ENCODE measurements at regions not wholly inside any gene's neighbourhood (a gene's known extent, or its start where the extent isn't known, plus 50 kb on each side); places are given as distances from the start of the nearest gene placed in this dataset.
A peak's percentile ranks its signal among the peaks of the same experiment; 100 is the strongest.

DNA sequence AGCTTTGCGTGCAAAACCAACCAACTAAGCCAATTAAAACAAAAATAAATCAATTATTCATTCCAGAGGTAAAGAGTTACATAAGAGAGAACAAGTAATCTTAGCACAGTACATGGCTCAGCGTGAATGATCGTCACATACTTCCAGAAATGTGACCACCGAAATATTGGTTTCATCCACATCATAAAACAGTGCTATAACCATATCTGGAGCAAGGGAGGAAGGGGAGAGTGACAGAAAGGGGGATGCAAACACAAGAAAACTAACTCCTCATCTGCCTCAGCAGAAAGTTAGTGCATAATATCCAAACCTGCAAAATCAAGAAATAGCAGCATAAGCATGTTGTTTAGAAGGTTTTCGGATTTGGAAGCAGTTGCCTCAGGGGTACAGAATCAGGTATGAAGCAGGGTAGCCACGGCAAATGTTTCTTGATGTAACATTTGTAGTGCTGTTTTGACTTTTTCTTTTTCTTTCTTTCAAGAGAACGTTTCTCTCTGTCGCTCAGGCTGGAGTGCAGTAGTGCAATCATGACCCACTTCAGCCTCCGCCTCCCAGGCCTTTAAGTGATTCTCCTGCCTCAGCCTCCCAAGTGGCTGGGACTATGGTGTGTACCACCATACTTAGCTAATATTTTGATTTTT is 93.9 kb upstream of the EGLN3 start:
- no peak for DNase-seq (ENCODE audit: low read depth in 2 of 2)

DNA sequence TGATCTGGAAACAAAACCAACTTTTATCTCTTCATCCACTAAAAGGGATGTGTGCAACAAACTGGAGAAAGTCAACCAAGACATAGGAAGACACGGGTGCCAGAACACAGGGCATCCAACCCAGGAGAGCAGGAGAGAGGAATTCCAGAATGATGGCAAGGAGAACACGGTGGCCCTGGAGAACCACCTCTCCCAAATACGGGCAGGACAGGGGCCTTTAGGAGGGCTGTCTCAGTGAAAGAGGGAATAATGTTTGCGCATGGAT is 93.4 kb upstream of the EGLN3 start:
- no peak for DNase-seq (ENCODE audit: low read depth in 2 of 2)

GRCh38 chr14:34043627-34044372 is 92.9 kb upstream of the EGLN3 start:
- peak; percentile 56 to 63 for DNase-seq (ENCODE audit: low read depth in 2 of 2)

DNA sequence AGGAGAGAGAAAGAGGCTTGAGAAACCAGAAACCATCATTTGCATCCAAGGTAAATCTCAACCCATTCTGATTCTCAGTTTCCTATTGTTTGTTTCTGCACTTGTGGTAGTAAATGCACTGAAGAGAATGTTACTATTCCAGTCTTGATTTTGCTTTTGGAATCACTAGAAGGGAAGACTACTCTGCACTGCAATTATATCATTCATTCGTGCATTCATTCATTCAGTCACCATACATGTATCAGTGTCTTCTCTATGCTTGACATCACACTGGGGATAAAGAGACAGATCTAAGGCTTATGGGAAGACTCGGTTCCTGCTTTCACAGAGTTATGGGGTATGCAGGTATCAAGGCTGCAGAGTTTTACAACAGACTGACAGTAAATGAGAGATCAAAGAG is 90.3 kb upstream of the EGLN3 start:
- DNase-seq (ENCODE audit: low read depth in 2 of 2): no peak

DNA sequence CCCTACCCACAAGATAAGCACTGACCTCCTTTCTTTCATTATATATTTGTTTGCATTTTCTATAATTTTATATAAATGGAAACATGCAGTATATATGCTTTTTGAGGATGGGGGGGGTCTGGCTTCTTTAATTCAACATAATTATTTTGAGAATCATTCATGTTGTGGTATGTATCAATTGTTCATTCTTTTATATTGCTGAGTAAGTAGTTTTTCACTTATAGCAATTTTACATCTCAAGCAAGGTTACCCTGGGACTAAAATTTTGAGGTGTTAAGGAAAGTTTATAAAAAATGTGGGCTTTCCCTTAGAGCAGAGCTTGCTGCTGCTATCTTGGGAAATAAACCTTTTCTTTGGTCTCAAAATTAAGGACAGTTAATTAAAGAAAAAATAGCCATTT is 89.9 kb upstream of the EGLN3 start:
- DNase-seq (ENCODE audit: low read depth in 2 of 2): no peak

DNA sequence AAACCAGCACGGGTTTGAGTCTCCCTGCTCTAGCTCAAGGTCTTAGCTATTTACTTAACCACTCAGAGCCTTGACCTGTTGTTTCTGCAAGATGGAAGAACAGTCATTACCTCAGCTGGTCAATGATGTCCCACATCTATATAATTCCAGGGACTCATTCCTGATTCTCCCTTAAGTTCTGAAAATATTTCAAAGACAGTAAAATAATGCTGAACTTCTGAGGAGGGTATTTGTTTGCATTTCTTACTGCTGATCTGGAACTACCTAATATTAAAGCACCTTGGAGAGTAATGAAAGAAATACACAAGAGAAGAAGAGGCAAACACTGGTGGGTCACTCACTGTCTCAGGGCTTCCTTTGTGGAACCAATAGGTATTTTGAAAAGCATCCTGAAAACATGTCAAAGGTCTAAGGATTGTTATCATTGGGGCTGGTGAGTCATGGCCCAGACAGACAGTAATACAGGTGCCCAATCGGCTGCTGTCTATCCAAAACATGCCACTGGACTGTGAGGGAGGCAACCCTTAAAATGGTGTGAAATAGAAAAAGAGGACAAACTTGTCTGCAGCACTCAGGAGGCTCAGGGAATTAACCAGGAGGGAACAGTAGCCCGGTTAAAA is 88.7 kb upstream of the EGLN3 start:
- no peak for DNase-seq (ENCODE audit: low read depth in 2 of 2)

DNA sequence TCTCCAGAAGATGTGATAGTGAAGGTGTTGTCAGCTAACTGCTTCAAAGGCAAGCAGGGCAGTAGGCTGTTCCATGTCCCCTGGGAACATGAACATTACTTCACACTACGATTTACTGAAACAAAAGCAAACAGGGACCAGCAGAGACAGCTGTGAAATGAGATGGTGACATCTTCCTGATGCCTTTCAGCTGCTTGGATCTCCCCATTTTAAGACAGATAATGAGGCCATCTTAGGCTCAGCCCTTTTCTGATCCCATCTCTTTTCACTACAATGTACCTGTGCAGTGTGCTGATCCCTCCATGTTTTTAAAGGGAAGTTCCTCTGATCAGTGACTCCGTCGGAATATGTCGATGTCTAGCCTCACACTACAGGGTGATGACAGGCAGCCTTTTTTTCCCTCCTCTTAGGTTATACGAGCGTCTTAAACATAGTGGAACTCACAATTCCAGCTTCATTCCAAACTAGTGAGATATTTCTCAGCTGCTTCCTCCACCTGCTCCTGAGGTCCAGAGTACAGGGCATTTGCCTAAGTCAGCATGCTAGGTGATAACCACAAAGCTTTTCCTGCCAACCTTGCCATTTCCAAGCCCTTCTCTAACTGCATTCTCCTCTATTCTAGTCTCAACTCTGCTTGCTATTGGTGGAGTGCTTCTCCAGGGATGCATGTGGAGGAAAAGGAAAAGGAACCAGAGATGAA is 87.6 kb upstream of the EGLN3 start:
- no peak for DNase-seq (ENCODE audit: low read depth in 2 of 2)

DNA sequence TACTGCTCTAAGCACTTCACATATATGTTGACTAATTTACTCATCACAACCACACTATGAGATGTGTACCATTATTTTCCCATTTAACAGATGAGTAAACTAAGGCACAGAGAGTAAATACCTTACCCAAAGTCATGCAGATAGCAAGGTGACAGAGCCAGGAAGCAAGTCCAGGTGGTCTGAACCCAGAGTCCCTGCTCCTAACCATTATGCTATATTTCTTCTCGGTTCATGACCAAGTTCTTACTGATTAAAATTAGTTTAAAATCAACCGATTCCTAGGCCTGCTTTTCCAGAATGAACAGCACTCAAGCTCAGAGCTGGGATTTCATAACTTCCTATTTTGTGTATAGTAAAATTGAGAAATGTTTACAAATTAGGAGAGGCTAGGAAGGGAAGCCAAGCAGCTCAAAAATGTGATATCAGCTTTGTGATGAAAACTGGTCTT is 85.5 kb upstream of the EGLN3 start:
- DNase-seq (ENCODE audit: low read depth in 2 of 2): no peak

- no peak for DNase-seq (ENCODE audit: low read depth in 2 of 2)
These were observed 85.0 kb upstream of the EGLN3 start for GRCh38 chr14:34035934-34036250.

DNA sequence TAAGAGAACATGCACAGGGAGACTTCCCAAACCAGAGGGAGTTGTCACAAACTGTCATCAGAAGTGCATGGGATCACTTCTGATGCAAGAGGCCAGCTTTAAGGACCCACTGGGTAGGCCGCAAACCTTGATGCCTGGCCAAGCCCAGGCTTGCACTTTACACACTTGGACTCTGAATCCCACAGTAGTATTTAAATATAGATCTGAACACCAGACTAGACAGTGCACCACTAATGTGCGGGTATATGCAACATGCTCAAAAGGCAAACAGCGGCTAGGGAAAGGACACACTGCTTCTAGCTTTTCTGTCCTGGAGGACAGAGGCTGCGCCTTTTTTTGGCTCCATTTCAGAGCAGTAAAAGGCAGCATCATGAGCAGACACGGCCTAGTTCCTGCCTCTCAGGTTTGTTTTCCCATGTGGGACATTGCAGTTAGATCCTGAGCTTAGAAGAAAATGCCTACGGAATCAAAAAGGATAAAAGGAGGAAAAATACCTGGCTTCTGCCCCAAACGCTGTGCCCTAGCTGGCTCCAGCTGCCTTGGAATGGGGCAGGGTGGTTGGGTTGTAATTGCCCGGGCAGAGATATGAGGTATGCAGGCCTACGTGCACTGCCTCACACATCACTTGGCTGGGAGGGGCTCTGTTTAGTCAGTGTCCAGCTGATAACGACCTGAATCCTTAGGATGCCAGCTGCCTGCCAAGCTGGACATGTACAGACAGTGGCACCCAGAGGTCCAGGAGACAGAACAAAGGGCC is 84.5 kb upstream of the EGLN3 start:
- no peak for DNase-seq (ENCODE audit: low read depth in 2 of 2)

GRCh38 chr14:34034447-34035176 is 83.7 kb upstream of the EGLN3 start:
- no peak for DNase-seq (ENCODE audit: low read depth in 2 of 2)

GRCh38 chr14:34032720-34033119 is 81.8 kb upstream of the EGLN3 start:
- no peak for DNase-seq (ENCODE audit: low read depth in 2 of 2)

- DNase-seq (ENCODE audit: low read depth in 2 of 2): no peak
These were observed 80.0 kb upstream of the EGLN3 start for GRCh38 chr14:34030864-34031263.

DNA sequence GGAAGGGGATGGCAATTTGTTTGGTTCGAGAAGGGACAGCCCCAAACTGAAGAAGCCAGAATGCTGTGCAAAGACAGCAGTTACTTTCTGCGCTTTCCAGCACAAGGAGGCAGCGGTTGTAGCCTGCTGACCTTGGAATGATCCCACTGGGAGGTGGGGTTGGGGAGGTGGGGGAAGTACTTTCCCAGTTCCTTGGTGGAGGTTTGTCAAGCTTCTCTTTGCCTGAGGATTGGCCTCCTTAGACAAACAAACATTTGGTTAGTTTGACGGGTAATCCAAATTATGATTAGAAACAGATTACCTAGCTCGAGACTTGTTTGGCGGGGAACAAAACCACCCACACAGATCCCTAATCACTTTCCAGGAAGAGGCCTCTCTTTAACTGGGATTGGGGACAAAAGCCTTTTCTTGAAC is 79.1 kb upstream of the EGLN3 start:
- DNase-seq (ENCODE audit: low read depth in 2 of 2): no peak

DNA sequence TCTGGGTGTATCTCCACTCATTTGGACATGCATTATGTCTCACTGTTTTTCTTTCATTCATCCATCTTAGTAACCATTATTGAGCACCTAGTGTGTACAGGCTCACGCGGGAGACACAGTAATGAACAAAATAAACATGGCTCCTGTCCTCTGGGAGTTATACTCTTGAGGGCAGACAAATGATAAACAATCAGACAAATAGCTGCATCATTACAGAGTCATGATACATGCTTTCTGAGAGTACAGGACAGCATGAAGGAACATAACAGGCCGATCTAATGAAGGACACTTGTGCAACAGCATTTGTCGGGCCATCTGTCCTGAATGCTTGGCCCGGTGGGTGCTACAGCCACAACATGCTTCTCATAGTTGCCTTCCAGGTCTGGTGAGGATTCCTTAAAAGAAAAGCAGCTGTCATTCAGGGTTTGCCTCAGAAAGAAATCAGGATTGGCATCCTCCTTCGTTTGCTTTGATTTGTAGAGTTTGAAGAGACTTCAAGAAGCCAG is 77.2 kb upstream of the EGLN3 start:
- no peak for DNase-seq (ENCODE audit: low read depth in 2 of 2)

DNA sequence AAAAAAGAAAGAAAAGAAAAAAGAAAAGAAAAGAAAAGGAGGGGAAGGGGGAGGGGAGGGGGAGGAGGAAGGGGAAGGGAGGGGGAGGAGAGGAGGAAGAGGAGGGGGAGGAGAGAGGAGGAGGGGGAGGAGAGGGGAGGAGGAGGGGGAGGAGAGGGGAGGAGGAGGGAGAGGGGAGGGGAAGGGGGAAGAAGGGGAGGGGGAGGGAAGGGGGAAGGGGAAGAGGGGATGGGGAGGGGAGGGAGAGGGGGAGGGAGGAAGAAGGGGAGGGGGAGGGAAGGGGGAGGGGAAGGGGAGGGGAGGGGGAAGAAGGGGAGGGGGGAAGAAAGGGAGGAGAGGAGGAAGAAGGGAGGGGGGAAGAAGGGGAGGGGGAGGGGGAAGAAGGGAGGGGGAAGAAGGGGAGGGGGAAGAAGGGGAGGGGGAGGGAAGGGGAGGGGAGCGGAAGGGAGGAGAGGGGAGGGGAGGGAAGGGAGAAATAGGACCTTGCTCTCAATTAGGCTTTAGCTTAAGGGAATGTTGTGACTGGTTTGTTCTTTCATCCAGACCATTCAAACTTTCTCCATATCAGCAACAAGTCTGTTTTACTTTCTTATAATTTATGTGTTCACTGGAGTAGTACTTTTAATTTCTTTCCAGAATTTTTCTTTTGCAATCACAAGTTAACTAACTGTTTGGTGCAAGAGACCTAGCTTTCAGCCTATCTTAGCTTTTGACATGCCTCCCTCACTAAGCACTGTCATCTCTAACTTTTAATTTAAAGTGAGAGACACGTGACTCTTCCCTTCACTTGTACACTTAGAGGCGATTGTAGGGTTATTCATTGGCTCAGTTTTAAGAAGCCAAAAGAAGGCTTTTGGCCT is 76.5 kb upstream of the EGLN3 start:
- no peak for DNase-seq (ENCODE audit: low read depth in 2 of 2)

DNA sequence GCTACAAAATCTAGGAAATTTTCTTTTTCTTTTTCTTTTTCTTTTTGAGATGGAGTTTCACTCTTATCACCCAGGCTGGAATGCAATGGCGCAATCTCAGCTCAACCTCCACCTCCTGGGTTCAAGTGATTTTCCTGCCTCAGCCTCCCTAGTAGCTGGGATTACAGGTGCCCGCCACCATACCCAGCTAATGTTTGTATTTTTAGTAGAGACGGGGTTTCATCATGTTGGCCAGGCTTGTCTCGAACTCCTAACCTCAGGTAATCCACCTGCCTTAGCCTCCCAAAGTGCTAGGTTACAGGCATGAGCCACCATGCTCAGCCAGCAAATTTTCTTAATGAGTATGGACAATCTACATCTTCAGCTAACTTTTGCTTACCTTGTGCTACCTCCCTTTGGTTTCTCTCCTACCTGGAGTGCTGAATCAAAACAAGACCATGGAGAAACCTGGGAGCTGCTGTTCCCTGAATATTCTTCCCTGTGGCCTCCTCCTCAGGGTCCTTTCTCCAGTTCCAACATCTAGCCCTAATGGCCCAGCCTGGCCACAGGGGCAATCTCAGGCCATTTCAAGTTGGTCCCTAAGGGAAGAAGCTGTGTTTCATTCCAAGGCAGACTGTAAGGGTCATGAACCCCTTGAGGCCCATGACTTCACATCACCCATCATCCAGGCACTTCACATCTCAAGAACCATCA is 74.6 kb upstream of the EGLN3 start:
- no peak for DNase-seq (ENCODE audit: low read depth in 2 of 2)

DNA sequence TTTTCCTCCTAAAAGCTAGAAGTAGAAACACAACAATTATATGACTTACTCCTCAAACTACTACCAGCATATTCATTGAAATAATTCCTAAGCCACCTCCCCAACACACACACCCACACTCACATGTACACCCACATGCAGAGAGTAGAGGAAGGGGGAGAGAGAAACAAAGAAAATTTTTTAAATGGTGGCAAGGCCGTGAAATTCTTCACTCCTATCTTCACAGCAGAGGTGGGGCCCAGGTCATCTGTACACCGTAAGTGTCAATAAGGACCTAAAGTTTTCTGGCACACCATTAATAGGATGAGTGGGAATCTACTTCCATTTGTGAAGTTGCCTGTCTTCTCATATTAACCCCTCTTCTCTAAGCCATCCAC is 73.9 kb upstream of the EGLN3 start:
- no peak for DNase-seq (ENCODE audit: low read depth in 2 of 2)

GRCh38 chr14:34023824-34024767 is 73.2 kb upstream of the EGLN3 start:
- no peak for DNase-seq (ENCODE audit: low read depth in 2 of 2)

All from stimulated activated CD8-positive, alpha-beta memory T cell treated with anti-CD3 and anti-CD28 coated beads, Interleukin-2, amount 100 ng/mL, for 48 hours (primary cell).